ENCODE measurements at regions not wholly inside any gene's neighbourhood (a gene's known extent, or its start where the extent isn't known, plus 50 kb on each side); places are given as distances from the start of the nearest gene placed in this dataset.

- TF ChIP-seq, protein P1, sequence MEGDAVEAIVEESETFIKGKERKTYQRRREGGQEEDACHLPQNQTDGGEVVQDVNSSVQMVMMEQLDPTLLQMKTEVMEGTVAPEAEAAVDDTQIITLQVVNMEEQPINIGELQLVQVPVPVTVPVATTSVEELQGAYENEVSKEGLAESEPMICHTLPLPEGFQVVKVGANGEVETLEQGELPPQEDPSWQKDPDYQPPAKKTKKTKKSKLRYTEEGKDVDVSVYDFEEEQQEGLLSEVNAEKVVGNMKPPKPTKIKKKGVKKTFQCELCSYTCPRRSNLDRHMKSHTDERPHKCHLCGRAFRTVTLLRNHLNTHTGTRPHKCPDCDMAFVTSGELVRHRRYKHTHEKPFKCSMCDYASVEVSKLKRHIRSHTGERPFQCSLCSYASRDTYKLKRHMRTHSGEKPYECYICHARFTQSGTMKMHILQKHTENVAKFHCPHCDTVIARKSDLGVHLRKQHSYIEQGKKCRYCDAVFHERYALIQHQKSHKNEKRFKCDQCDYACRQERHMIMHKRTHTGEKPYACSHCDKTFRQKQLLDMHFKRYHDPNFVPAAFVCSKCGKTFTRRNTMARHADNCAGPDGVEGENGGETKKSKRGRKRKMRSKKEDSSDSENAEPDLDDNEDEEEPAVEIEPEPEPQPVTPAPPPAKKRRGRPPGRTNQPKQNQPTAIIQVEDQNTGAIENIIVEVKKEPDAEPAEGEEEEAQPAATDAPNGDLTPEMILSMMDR (IDR thresholded peaks at IDR 0.05; ENCODE audit: insufficient read depth, low read depth, low read length), result no peak
- DNase-seq (ENCODE audit: low read depth), result no peak
- H3K4me3 ChIP-seq (ENCODE audit: low read depth, low read length), result no peak overlapping the region
These were observed 79.9 kb downstream of the CEBPB start for GRCh38 chr20:50270569-50270968.

DNA sequence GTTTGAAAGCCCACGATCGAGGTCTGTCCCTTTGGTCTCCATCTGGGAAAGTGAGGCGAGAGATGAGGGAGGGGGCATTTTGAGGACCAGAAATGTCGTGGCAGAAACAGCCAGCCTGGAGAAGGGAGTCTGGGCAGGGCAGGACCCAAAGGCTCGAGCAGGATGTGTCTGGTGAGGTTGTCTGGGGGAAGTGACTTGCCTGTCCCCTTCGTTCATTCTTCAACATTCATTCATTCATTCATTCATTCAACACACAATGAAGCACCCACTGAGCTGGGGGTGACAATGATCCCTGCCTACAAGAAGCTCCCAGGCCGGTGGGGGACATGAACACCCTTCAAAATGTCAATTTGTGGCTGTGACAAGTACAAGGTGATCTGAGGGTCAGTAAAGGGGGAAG is 80.5 kb downstream of the CEBPB start:
- H3K4me3 ChIP-seq (ENCODE audit: low read depth, low read length), result no peak overlapping the region
- TF ChIP-seq, protein P1 (IDR thresholded peaks at IDR 0.05; ENCODE audit: insufficient read depth, low read depth, low read length), result no peak
- no peak for DNase-seq (ENCODE audit: low read depth)

DNA sequence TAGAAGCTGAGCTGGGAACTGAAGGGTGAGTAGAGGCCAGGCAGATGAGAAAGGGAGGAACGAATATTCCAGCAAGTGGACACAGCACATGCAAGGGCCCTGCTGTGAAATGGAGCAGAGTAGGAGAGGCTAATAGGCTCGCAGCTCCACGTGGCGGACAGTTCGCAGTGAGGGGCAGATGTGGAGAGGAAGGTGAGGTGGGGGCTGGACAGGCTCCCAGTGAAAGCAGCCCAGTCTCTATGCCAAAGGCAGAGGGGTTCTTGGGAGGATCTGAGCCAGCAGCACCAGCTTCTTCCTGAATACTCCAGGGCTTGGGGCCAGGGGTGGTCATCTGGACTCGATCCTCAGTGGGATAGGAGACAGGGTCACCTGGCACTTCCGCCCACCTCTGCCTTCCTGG is 81.0 kb downstream of the CEBPB start:
- no peak for DNase-seq (ENCODE audit: low read depth)
- TF ChIP-seq, protein P1 (IDR thresholded peaks at IDR 0.05; ENCODE audit: insufficient read depth, low read depth, low read length), result no peak
- H3K4me3 ChIP-seq (ENCODE audit: low read depth, low read length), result no peak overlapping the region

DNA sequence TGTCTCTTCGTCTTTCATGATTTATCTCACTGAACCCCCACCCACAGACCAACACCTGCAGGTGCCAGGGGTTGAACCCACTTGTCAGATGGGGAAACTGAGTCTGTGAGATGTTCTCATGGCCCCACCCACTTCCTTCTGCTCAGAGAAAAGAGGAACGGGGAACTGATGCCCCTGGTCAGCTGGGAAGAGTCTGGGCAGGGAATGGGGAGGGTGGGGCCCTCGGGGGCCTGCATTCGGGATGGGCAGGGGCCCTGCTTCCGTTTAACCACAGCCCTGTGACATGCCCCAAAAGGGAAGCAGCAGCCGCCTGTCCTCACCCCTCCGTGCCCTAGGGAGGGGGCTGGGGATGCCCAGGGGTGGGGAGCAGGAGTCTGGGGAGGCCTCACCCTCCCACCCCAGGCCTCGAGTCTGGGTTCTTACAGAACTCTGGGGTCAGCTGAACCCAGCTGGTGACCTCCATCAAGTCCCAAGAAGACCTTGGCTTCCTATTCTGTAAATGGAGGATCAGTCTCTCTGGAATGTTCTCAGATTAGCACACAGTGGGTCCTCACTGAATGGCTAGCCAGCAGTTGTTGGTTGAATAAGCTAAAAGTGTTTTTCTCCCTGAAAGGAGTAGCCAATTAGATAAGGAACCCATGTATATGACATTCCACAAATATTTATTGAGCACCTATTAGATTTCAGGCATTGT is 81.5 kb downstream of the CEBPB start:
- no peak overlapping the region for H3K4me3 ChIP-seq (ENCODE audit: low read depth, low read length)
- TF ChIP-seq, protein P1 (IDR thresholded peaks at IDR 0.05; ENCODE audit: insufficient read depth, low read depth, low read length), result no peak
- no peak for DNase-seq (ENCODE audit: low read depth)

- no peak overlapping the region for H3K4me3 ChIP-seq (ENCODE audit: low read depth, low read length)
- no peak for DNase-seq (ENCODE audit: low read depth)
- TF ChIP-seq, protein P1 (IDR thresholded peaks at IDR 0.05; ENCODE audit: insufficient read depth, low read depth, low read length), result no peak
These were observed 82.3 kb downstream of the CEBPB start for GRCh38 chr20:50272724-50273446.

DNA sequence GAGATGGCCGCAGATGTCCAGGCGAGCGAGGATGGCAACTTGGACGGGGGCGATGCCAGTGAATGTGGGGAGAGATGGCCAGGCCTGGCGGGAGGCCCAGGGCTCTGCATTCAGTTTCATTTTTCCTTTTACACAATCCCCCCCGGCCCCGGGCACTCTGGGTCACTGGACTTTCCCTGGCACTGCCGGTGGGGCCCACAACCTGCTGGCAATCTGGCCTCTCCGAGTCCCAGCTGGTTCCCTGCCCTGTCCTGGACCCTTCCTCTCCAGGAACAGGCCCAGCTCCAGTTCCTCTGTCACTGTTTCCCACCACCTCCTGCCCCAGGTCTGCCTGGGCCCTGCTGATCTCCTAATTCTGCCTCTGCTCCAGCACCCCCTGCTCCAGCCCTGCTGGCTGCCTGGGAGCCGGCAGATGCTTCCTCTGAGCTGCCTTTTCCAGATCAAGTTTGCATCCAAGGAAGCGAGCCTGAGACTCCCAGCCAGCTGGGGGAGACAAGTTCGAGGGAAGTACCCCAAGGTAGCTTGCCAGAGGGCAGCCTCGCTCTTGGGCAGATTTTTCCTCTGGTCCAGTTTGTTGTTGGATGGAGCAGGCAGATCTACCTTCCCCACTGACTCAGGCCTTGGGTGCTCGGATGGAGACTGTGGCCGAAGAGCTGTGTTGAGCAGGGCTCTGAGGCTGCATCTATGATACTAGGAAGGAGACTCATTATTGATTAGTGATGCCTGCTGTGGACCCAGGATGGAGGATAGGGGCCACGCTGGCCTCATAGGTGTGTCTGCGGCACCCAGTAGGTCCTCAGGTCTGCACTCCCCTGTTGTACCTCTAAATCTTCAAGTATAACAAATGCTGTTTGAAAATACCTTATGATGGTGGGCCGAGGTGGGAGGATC is 83.2 kb downstream of the CEBPB start:
- TF ChIP-seq, protein P1 (IDR thresholded peaks at IDR 0.05; ENCODE audit: insufficient read depth, low read depth, low read length), result no peak
- no peak overlapping the region for H3K4me3 ChIP-seq (ENCODE audit: low read depth, low read length)
- DNase-seq (ENCODE audit: low read depth), result no peak

All from fibroblast of villous mesenchyme (primary cell).